ENCODE measurements at regions not wholly inside any gene's neighbourhood (a gene's known extent, or its start where the extent isn't known, plus 50 kb on each side); places are given as distances from the start of the nearest gene placed in this dataset.

DNA sequence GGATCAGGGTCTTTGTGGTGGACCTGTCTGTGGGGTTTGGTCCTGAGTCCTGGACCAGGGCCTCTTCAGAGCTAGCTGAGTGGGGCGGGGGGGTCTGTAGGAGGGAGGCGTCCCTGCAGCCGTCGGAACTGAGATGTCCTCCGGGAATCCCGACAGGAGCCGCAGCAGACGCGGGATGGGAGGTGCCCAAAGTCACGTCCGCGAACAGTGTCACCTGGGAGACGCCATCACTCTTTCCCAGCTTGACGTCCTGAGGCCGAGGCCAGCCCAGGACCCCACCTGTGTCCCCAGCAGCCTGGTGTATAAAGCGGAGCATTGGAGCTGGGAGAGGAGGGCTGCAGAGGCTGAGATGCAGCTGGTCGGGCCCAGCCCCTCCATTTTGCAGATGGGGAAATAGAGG, 1234.7 kb downstream of the BRD1 start:
- DNase-seq (ENCODE audit: low read depth): no peak
- TF ChIP-seq POLR2A (IDR thresholded peaks at IDR 0.05; ENCODE audit: extremely low read depth, insufficient read length) (no peak), MYC (IDR thresholded peaks at IDR 0.05; ENCODE audit: low read depth, low read length) (no peak), MAX (IDR thresholded peaks at IDR 0.05; ENCODE audit: low read depth, low read length) (no peak)
- TF ChIP-seq, protein P1, sequence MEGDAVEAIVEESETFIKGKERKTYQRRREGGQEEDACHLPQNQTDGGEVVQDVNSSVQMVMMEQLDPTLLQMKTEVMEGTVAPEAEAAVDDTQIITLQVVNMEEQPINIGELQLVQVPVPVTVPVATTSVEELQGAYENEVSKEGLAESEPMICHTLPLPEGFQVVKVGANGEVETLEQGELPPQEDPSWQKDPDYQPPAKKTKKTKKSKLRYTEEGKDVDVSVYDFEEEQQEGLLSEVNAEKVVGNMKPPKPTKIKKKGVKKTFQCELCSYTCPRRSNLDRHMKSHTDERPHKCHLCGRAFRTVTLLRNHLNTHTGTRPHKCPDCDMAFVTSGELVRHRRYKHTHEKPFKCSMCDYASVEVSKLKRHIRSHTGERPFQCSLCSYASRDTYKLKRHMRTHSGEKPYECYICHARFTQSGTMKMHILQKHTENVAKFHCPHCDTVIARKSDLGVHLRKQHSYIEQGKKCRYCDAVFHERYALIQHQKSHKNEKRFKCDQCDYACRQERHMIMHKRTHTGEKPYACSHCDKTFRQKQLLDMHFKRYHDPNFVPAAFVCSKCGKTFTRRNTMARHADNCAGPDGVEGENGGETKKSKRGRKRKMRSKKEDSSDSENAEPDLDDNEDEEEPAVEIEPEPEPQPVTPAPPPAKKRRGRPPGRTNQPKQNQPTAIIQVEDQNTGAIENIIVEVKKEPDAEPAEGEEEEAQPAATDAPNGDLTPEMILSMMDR (IDR thresholded peaks at IDR 0.05; ENCODE audit: low read depth, low read length): no peak
- H3K4me3 ChIP-seq (ENCODE audit: low read depth, low read length): no peak overlapping the region

DNA sequence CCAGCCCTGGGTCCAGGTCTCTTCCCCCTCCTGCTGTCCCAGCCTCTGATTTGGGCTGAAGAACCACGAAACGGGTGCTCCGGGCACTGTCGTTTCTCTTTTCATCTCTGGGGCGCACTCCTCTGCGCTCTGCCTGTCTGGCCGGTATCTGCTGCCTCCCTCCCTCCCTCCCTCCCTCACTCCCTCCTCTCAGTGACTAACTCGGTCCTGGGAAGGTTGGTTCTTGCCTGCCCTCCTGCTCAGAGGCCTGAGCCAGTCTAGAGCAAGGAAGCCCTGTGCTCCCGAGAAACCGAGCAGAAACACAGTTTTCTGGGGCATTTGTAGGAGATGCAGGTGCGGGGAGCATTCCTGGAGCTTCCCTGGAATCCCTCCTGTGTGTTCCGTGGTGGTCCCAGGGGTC, 1235.2 kb downstream of the BRD1 start:
- DNase-seq (ENCODE audit: low read depth): no peak
- TF ChIP-seq MAX (IDR thresholded peaks at IDR 0.05; ENCODE audit: low read depth, low read length): no peak
- TF ChIP-seq, protein P1 (IDR thresholded peaks at IDR 0.05; ENCODE audit: low read depth, low read length): no peak
- TF ChIP-seq MYC (IDR thresholded peaks at IDR 0.05; ENCODE audit: low read depth, low read length): no peak
- TF ChIP-seq POLR2A (IDR thresholded peaks at IDR 0.05; ENCODE audit: extremely low read depth, insufficient read length): no peak
- H3K4me3 ChIP-seq (ENCODE audit: low read depth, low read length): no peak overlapping the region

DNA sequence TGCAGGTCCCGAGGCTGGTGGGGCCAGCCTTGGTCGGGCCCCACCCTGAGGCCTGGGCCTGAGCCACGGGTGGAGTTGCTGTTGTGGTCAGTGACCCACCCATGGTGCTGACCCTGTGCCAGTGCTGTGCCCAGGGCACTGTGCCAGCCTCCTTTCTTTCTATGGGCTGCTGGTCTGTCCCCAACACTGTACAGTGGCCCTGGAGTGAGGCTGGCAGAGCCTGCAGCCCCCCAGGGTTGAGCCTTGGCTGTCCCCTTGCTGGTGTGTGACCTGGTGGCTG, 1235.7 kb downstream of the BRD1 start:
- no peak for DNase-seq (ENCODE audit: low read depth)
- TF ChIP-seq MYC (IDR thresholded peaks at IDR 0.05; ENCODE audit: low read depth, low read length) (no peak), MAX (IDR thresholded peaks at IDR 0.05; ENCODE audit: low read depth, low read length) (no peak), POLR2A (IDR thresholded peaks at IDR 0.05; ENCODE audit: extremely low read depth, insufficient read length) (no peak)
- TF ChIP-seq, protein P1 (IDR thresholded peaks at IDR 0.05; ENCODE audit: low read depth, low read length): no peak
- H3K4me3 ChIP-seq (ENCODE audit: low read depth, low read length): no peak overlapping the region

GRCh38 chr22:48591286-48592065, 1236.2 kb downstream of the BRD1 start:
- TF ChIP-seq, protein P1 (IDR thresholded peaks at IDR 0.05; ENCODE audit: low read depth, low read length): no peak
- TF ChIP-seq POLR2A (IDR thresholded peaks at IDR 0.05; ENCODE audit: extremely low read depth, insufficient read length) (no peak), MAX (IDR thresholded peaks at IDR 0.05; ENCODE audit: low read depth, low read length) (no peak), MYC (IDR thresholded peaks at IDR 0.05; ENCODE audit: low read depth, low read length) (no peak)
- no peak for DNase-seq (ENCODE audit: low read depth)
- H3K4me3 ChIP-seq (ENCODE audit: low read depth, low read length): no peak overlapping the region

- DNase-seq (ENCODE audit: low read depth): no peak
- no peak overlapping the region for H3K4me3 ChIP-seq (ENCODE audit: low read depth, low read length)
- TF ChIP-seq POLR2A (IDR thresholded peaks at IDR 0.05; ENCODE audit: extremely low read depth, insufficient read length) (no peak), MAX (IDR thresholded peaks at IDR 0.05; ENCODE audit: low read depth, low read length) (no peak), MYC (IDR thresholded peaks at IDR 0.05; ENCODE audit: low read depth, low read length) (no peak)
- TF ChIP-seq, protein P1 (IDR thresholded peaks at IDR 0.05; ENCODE audit: low read depth, low read length): no peak
These were observed 1237.8 kb downstream of the BRD1 start for GRCh38 chr22:48589901-48590300.

Measured in NB4 (cell line).